HepG2 (cell line): ENCODE measurements at regions not wholly inside any gene's neighbourhood (a gene's known extent, or its start where the extent isn't known, plus 50 kb on each side); places are given as distances from the start of the nearest gene placed in this dataset.

Source experiments
- ARID3A ChIP-seq: IDR thresholded peaks from 2 replicates; pipeline ENCODE4 v1.6.1; 2012; ENCODE audit warnings: low read depth, low read length, improper control_type of control experiment
- CEBPB ChIP-seq: IDR thresholded peaks from 2 replicates; pipeline ENCODE4 v1.6.1; 2011; ENCODE audit warnings: low read depth, low read length, improper control_type of control experiment, borderline replicate concordance
- REST ChIP-seq, 2 experiments: IDR thresholded peaks; 2 replicates each; pipeline ENCODE4 v1.6.1; 2011 to 2012; ENCODE audit warnings: low read length in 2 of 2, borderline replicate concordance in 1 of 2, low read depth in 1 of 2, mild to moderate bottlenecking in 1 of 2, moderate library complexity in 1 of 2
- SALL2 ChIP-seq: sonication (generic); formaldehyde crosslinking; IDR thresholded peaks from 2 replicates; pipeline ENCODE4 v1.8.1; 2023; ENCODE audit warnings: mild to moderate bottlenecking, missing genetic modification reagents, inconsistent platforms

GRCh38 chr9:82491604-82492003, 503.0 kb downstream of the SPATA31D1 start:
- no peak for TF ChIP-seq CEBPB
- no peak for TF ChIP-seq SALL2
- TF ChIP-seq REST (IDR thresholded peaks at IDR 0.05; ENCODE audit: borderline replicate concordance in 1 of 2, low read depth in 1 of 2, low read length in 2 of 2), result no peak
- TF ChIP-seq ARID3A, result no peak
